Hepatocyte (in vitro differentiated cells): ENCODE measurements at regions not wholly inside any gene's neighbourhood (a gene's known extent, or its start where the extent isn't known, plus 50 kb on each side); places are given as distances from the start of the nearest gene placed in this dataset.

ENCODE experiments used
- DNase-seq: peaks from one replicate; pipeline ENCODE4 v3.0.0-alpha.2; 2016; ENCODE audit warnings: low spot score
- H2AFZ ChIP-seq: fragments of 200-600 bp; sonication (generic); 2 replicates; pipeline ENCODE4 v1.6.0; 2016; ENCODE audit warnings: antibody characterized with exemption, mild to moderate bottlenecking
- H3K27ac ChIP-seq: fragments of 200-600 bp; sonication (generic); 2 replicates; pipeline ENCODE4 v1.5.1; 2016; ENCODE audit warnings: mild to moderate bottlenecking
- H3K27me3 ChIP-seq: fragments of 200-600 bp; sonication (generic); 2 replicates; pipeline ENCODE4 v1.6.1; 2016
- H3K36me3 ChIP-seq: fragments of 200-600 bp; sonication (generic); replicated peaks from 2 replicates; pipeline ENCODE4 v1.5.1; 2016; ENCODE audit warnings: low read depth; ENCODE audit not compliant: insufficient read depth
- H3K4me1 ChIP-seq: fragments of 200-600 bp; sonication (generic); 2 replicates; pipeline ENCODE4 v1.5.1; 2016; ENCODE audit warnings: mild to moderate bottlenecking, moderate library complexity; ENCODE audit not compliant: insufficient read depth
- H3K4me2 ChIP-seq: fragments of 200-600 bp; sonication (generic); 2 replicates; pipeline ENCODE4 v1.6.0; 2016
- H3K4me3 ChIP-seq: fragments of 200-600 bp; sonication (generic); 2 replicates; pipeline ENCODE4 v1.5.1; 2016; ENCODE audit warnings: mild to moderate bottlenecking
- H3K79me2 ChIP-seq: fragments of 200-600 bp; sonication (generic); 2 replicates; pipeline ENCODE4 v1.6.0; 2017; ENCODE audit warnings: mild to moderate bottlenecking
- H3K9me2 ChIP-seq: fragments of 200-600 bp; sonication (generic); replicated peaks from 2 replicates; pipeline ENCODE4 v1.6.0; 2017; ENCODE audit warnings: mild to moderate bottlenecking; ENCODE audit not compliant: insufficient read depth
- H3K9me3 ChIP-seq: fragments of 200-600 bp; sonication (generic); 2 replicates; pipeline ENCODE4 v1.5.1; 2016; ENCODE audit warnings: low read depth, mild to moderate bottlenecking
- H4K20me1 ChIP-seq: fragments of 200-600 bp; sonication (generic); 2 replicates; pipeline ENCODE4 v1.6.0; 2016; ENCODE audit warnings: mild to moderate bottlenecking; ENCODE audit not compliant: insufficient read depth, poor library complexity, severe bottlenecking
- EZH2 ChIP-seq: fragments of 200-600 bp; sonication (generic); IDR thresholded peaks from 2 replicates; pipeline ENCODE4 v1.6.1; 2016; ENCODE audit warnings: antibody characterized with exemption, mild to moderate bottlenecking, borderline replicate concordance
- EZH2phosphoT487 ChIP-seq: fragments of 200-600 bp; sonication (generic); IDR thresholded peaks from one replicate; pipeline ENCODE4 v1.6.1; 2018; ENCODE audit warnings: antibody characterized with exemption, mild to moderate bottlenecking, low read depth, moderate library complexity; ENCODE audit not compliant: unreplicated experiment, severe bottlenecking
- WGBS: methylation state at CpG from one replicate; pipeline ENCODE4 v1.1.6; 2016; ENCODE audit warnings: low lambda C conversion rate; ENCODE audit errors: missing lambda C conversion rate; 5-methylcytosine and 5-hydroxymethylcytosine counted together
- TF ChIP-seq, protein P1 (sequence below): fragments of 200-600 bp; sonication (generic); IDR thresholded peaks from 2 replicates; pipeline ENCODE4 v1.5.1; 2016; ENCODE audit warnings: antibody characterized with exemption, mild to moderate bottlenecking; ENCODE audit not compliant: poor library complexity

- no peaks in the 10 kb centered on the region for H3K9me3 ChIP-seq
- no peaks in the 10 kb centered on the region for H3K36me3 ChIP-seq
- H2AFZ ChIP-seq = no peak overlapping the region
- TF ChIP-seq EZH2phosphoT487 (no peak), EZH2 (no peak)
- TF ChIP-seq, protein P1, sequence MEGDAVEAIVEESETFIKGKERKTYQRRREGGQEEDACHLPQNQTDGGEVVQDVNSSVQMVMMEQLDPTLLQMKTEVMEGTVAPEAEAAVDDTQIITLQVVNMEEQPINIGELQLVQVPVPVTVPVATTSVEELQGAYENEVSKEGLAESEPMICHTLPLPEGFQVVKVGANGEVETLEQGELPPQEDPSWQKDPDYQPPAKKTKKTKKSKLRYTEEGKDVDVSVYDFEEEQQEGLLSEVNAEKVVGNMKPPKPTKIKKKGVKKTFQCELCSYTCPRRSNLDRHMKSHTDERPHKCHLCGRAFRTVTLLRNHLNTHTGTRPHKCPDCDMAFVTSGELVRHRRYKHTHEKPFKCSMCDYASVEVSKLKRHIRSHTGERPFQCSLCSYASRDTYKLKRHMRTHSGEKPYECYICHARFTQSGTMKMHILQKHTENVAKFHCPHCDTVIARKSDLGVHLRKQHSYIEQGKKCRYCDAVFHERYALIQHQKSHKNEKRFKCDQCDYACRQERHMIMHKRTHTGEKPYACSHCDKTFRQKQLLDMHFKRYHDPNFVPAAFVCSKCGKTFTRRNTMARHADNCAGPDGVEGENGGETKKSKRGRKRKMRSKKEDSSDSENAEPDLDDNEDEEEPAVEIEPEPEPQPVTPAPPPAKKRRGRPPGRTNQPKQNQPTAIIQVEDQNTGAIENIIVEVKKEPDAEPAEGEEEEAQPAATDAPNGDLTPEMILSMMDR = no peak
- no peaks in the 10 kb centered on the region for H3K9me2 ChIP-seq
- no peak for DNase-seq
- 92% methylated on average over 3 of the region's 3 CpGs for WGBS
- no peaks in the 10 kb centered on the region for H3K4me1 ChIP-seq
- no peaks in the 10 kb centered on the region for H3K27me3 ChIP-seq
- H3K79me2 ChIP-seq = no peaks in the 10 kb centered on the region
- H4K20me1 ChIP-seq = no peaks in the 10 kb centered on the region
- H3K27ac ChIP-seq = peak overlapping the region; percentile 3
- no peak overlapping the region for H3K4me2 ChIP-seq
- H3K4me3 ChIP-seq = no peak overlapping the region
Measured at GRCh38 chr4:154015578-154015977, 226.7 kb upstream of the SFRP2 start.

- Histone ChIP-seq H3K79me2 (no peaks in the 10 kb centered on the region), H4K20me1 (no peaks in the 10 kb centered on the region), H3K27ac (peak overlapping the region; percentile 42), H3K9me2 (no peaks in the 10 kb centered on the region), H3K36me3 (no peaks in the 10 kb centered on the region), H3K4me2 (no peak overlapping the region), H2AFZ (no peak overlapping the region), H3K9me3 (no peaks in the 10 kb centered on the region), H3K4me3 (no peak overlapping the region), H3K27me3 (no peaks in the 10 kb centered on the region), H3K4me1 (no peaks in the 10 kb centered on the region)
- no peak for DNase-seq
- TF ChIP-seq EZH2 (no peak), EZH2phosphoT487 (no peak)
- TF ChIP-seq, protein P1 = no peak
- 56% methylated on average over 7 of the region's 7 CpGs for WGBS
Measured at GRCh38 chr4:154014407-154015321, 225.8 kb upstream of the SFRP2 start.

DNA sequence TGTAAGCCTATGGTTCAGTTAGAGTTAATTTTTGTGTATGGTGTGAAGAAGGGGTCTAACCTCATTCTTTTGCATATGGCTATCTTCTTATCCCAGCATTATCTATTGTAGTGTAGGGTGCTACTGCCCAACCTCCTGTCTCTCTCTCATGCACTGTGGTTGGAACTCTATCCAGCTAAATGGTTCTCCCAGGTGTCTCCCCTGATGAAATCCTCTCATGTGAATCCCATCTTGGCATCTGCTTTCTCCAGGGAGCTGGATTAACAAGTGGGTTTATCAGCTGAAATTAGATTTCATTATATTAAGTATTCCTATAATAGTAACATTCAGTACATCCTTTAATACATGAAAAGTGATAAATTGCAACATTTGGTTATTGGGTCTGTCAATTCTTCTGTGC, 224.7 kb upstream of the SFRP2 start:
- Histone ChIP-seq H3K4me2 (no peak overlapping the region), H3K27ac (no peak overlapping the region), H3K4me3 (no peak overlapping the region), H2AFZ (no peak overlapping the region), H3K79me2 (no peaks in the 10 kb centered on the region), H3K36me3 (no peaks in the 10 kb centered on the region), H4K20me1 (no peaks in the 10 kb centered on the region), H3K4me1 (no peaks in the 10 kb centered on the region), H3K9me2 (no peaks in the 10 kb centered on the region), H3K9me3 (no peaks in the 10 kb centered on the region), H3K27me3 (no peaks in the 10 kb centered on the region)
- DNase-seq = no peak
- TF ChIP-seq, protein P1 = no peak
- TF ChIP-seq EZH2 = no peak
- no peak for TF ChIP-seq EZH2phosphoT487
